ENCODE measurements at regions not wholly inside any gene's neighbourhood (a gene's known extent, or its start where the extent isn't known, plus 50 kb on each side); places are given as distances from the start of the nearest gene placed in this dataset.

- DNase-seq = no peak
These were observed 243.1 kb downstream of the ALDH8A1 start for GRCh38 chr6:134706806-134707205.

GRCh38 chr6:134706153-134706552, 243.7 kb downstream of the ALDH8A1 start:
- DNase-seq = no peak

- DNase-seq = no peak
These were observed 246.7 kb downstream of the ALDH8A1 start for GRCh38 chr6:134703206-134703605.

- no peak for DNase-seq
These were observed 247.6 kb downstream of the ALDH8A1 start for GRCh38 chr6:134702279-134702678.

GRCh38 chr6:134701301-134701700, 248.6 kb downstream of the ALDH8A1 start:
- DNase-seq = no peak

GRCh38 chr6:134698228-134698627, 251.7 kb downstream of the ALDH8A1 start:
- DNase-seq = no peak

GRCh38 chr6:134692008-134692407, 257.9 kb downstream of the ALDH8A1 start:
- DNase-seq = no peak

GRCh38 chr6:134691180-134691579, 258.7 kb downstream of the ALDH8A1 start:
- no peak for DNase-seq

GRCh38 chr6:134690048-134690447, 259.9 kb downstream of the ALDH8A1 start:
- no peak for DNase-seq

GRCh38 chr6:134689641-134690040, 260.3 kb downstream of the ALDH8A1 start:
- DNase-seq = no peak

GRCh38 chr6:134689177-134689576, 260.7 kb downstream of the ALDH8A1 start:
- DNase-seq = no peak

GRCh38 chr6:134686071-134686470, 263.8 kb downstream of the ALDH8A1 start:
- DNase-seq = no peak

GRCh38 chr6:134684423-134684795, 265.5 kb downstream of the ALDH8A1 start:
- DNase-seq = no peak

GRCh38 chr6:134683783-134684422, 266.0 kb downstream of the ALDH8A1 start:
- DNase-seq = no peak

- no peak for DNase-seq
These were observed 269.5 kb downstream of the ALDH8A1 start for GRCh38 chr6:134680433-134680832.

GRCh38 chr6:134680021-134680420, 269.9 kb downstream of the ALDH8A1 start:
- no peak for DNase-seq

GRCh38 chr6:134678436-134678889, 271.4 kb downstream of the ALDH8A1 start:
- no peak for DNase-seq

- no peak for DNase-seq
These were observed 273.3 kb downstream of the ALDH8A1 start for GRCh38 chr6:134676307-134677281.

GRCh38 chr6:134675110-134676054, 274.5 kb downstream of the ALDH8A1 start:
- DNase-seq = no peak

- DNase-seq = no peak
These were observed 275.3 kb downstream of the ALDH8A1 start for GRCh38 chr6:134674562-134674961.

- DNase-seq = no peak
These were observed 280.4 kb downstream of the ALDH8A1 start for GRCh38 chr6:134669485-134669884.

GRCh38 chr6:134667111-134667510, 282.8 kb downstream of the ALDH8A1 start:
- DNase-seq = no peak

- DNase-seq = no peak
These were observed 283.8 kb downstream of the ALDH8A1 start for GRCh38 chr6:134666125-134666524.

Measured in Kasumi-1 (cell line).